OCI-LY3 (cell line): ENCODE measurements at regions not wholly inside any gene's neighbourhood (a gene's known extent, or its start where the extent isn't known, plus 50 kb on each side); places are given as distances from the start of the nearest gene placed in this dataset.

Experiments used
- H2AFZ ChIP-seq: fragments of 200-600, 300-600 bp; shearing (Covaris generic); 2 replicates; pipeline ENCODE4 v1.6.0; 2014; ENCODE audit warnings: antibody characterized with exemption, low read depth, low read length
- H3K27ac ChIP-seq: fragments of 200-600, 300-600 bp; sonication (generic); 2 replicates; pipeline ENCODE4 v1.5.1; 2014; ENCODE audit warnings: mild to moderate bottlenecking, low read length, moderate library complexity, mixed read lengths
- H3K27me3 ChIP-seq: fragments of 200-600, 300-600 bp; sonication (generic); 2 replicates; pipeline ENCODE4 v1.6.1; 2014; ENCODE audit warnings: low read depth, low read length, mixed read lengths
- H3K36me3 ChIP-seq: fragments of 200-600, 300-600 bp; sonication (generic); replicated peaks from 2 replicates; pipeline ENCODE3; 2014; ENCODE audit warnings: low read depth, low read length, mixed read lengths
- H3K4me1 ChIP-seq: fragments of 300-600, 200-600 bp; sonication (generic); 2 replicates; pipeline ENCODE4 v1.6.1; 2014; ENCODE audit warnings: low read length, mixed read lengths
- H3K4me2 ChIP-seq: fragments of 200-600, 300-600 bp; sonication (generic); 2 replicates; pipeline ENCODE4 v1.6.1; 2014; ENCODE audit warnings: low read length, mixed read lengths
- H3K4me3 ChIP-seq: fragments of 300-600, 200-600 bp; sonication (generic); 2 replicates; pipeline ENCODE4 v1.5.1; 2014; ENCODE audit warnings: antibody characterized with exemption, mild to moderate bottlenecking, low read length, moderate library complexity
- H3K79me2 ChIP-seq: fragments of 300-600, 200-600 bp; shearing (Covaris generic); 2 replicates; pipeline ENCODE4 v1.6.1; 2014; ENCODE audit warnings: mild to moderate bottlenecking, low read length, mixed read lengths
- H3K9ac ChIP-seq: fragments of 300-600, 200-600 bp; shearing (Covaris generic); 2 replicates; pipeline ENCODE4 v1.6.0; 2014; ENCODE audit warnings: mild to moderate bottlenecking, low read length, moderate library complexity
- H3K9me3 ChIP-seq: fragments of 200-600, 300-600 bp; shearing (Covaris generic); 2 replicates; pipeline ENCODE4 v1.6.1; 2014; ENCODE audit warnings: low read length, mixed read lengths; ENCODE audit not compliant: insufficient read depth
- H4K20me1 ChIP-seq: fragments of 200-600, 300-600 bp; sonication (generic); 2 replicates; pipeline ENCODE4 v1.6.1; 2016; ENCODE audit warnings: low read length, mixed read lengths; ENCODE audit not compliant: insufficient read depth
- EZH2phosphoT487 ChIP-seq: fragments of 200-600 bp; shearing (Covaris generic); IDR thresholded peaks from 2 replicates; pipeline ENCODE4 v1.6.1; 2018; ENCODE audit warnings: antibody characterized with exemption, mixed run types, low read depth
- TF ChIP-seq, protein P1 (sequence below): fragments of 200-600, 300-600 bp; sonication (generic); IDR thresholded peaks from 2 replicates; pipeline ENCODE4 v1.5.1; 2014; ENCODE audit warnings: antibody characterized with exemption, low read length, low read depth

DNA sequence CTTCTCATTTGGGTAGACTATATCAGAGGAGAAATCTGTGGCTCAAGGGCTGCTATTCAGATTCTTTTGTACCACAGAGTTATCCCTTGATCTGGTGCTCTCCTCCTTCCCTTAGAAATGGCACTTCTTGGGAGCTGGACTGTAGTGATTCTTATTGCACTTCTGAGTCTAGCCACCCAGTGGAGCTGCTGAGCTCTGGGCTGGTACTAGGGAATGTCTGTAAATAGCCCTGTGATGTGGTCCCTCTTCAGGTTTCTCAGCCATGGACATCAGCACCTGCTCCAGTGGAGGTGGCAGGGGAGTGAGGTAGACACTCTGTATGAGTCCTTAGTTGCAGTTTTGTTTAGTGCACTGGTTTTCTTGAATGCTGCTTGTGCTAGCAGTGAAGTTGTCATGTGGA lies 1292.6 kb downstream of the SI start:
- H3K4me2 ChIP-seq = no peak overlapping the region
- TF ChIP-seq EZH2phosphoT487 = no peak
- TF ChIP-seq, protein P1, sequence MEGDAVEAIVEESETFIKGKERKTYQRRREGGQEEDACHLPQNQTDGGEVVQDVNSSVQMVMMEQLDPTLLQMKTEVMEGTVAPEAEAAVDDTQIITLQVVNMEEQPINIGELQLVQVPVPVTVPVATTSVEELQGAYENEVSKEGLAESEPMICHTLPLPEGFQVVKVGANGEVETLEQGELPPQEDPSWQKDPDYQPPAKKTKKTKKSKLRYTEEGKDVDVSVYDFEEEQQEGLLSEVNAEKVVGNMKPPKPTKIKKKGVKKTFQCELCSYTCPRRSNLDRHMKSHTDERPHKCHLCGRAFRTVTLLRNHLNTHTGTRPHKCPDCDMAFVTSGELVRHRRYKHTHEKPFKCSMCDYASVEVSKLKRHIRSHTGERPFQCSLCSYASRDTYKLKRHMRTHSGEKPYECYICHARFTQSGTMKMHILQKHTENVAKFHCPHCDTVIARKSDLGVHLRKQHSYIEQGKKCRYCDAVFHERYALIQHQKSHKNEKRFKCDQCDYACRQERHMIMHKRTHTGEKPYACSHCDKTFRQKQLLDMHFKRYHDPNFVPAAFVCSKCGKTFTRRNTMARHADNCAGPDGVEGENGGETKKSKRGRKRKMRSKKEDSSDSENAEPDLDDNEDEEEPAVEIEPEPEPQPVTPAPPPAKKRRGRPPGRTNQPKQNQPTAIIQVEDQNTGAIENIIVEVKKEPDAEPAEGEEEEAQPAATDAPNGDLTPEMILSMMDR = peak; percentile 53
- H4K20me1 ChIP-seq = no peaks in the 10 kb centered on the region
- no peak overlapping the region for H3K9ac ChIP-seq
- H3K27ac ChIP-seq = no peak overlapping the region
- H2AFZ ChIP-seq = peak overlapping the region; percentile 1; the same call in 1 of the 2 replicates
- no peaks in the 10 kb centered on the region for H3K36me3 ChIP-seq
- no peaks in the 10 kb centered on the region for H3K4me1 ChIP-seq
- no peaks in the 10 kb centered on the region for H3K79me2 ChIP-seq
- H3K4me3 ChIP-seq = no peak overlapping the region
- H3K27me3 ChIP-seq = no peaks in the 10 kb centered on the region
- no peaks in the 10 kb centered on the region for H3K9me3 ChIP-seq

DNA sequence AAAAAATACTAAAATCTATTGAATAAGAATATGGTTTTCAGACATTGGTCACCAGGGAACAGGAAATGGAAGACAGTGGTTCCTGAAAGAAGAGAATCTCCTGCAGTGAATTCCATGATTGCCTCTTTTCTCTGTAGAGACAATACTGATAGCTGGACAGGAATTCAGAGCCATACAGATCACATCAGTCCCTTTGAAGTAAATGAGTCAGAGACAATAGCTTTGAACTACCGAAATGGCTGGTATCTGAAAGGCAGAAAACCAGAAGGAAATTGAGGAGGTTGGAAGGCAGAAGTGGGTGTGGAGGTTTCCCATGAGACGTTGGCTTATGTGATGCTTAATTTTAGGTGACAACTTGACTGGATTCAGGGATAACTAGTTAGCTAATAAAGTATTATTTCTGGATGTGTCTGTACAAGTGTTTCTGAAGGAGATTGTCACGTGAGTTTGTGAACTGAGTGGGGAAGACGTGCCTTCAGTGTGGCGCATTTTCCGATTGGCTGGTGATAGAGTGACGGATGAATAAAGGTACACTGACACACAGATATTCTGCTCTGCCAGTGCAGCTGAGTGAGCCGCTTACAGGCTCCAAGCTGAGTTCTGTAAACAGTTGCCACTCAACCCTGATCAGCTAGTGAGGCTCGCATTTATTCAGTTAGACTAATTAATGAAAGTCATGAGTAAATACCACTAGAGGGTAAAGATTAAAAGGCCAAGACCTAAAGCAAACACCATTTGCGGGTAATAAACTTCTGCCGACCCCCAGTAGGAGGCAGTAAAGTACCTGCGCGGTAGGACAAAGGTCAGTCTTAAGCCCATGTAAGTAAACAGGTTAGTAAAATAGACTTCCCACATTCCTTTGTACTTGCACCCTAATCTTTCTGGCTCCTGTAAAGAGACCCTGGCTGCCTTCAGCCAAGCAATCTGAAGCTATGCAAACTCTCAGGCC lies 1298.6 kb downstream of the SI start:
- Histone ChIP-seq H2AFZ (no peak overlapping the region), H3K9ac (no peak overlapping the region), H3K79me2 (no peaks in the 10 kb centered on the region), H3K4me1 (no peaks in the 10 kb centered on the region), H3K27ac (no peak overlapping the region), H3K4me2 (no peak overlapping the region), H3K36me3 (no peaks in the 10 kb centered on the region), H3K9me3 (no peaks in the 10 kb centered on the region), H3K27me3 (no peaks in the 10 kb centered on the region), H4K20me1 (no peaks in the 10 kb centered on the region), H3K4me3 (no peak overlapping the region)
- no peak for TF ChIP-seq EZH2phosphoT487
- TF ChIP-seq, protein P1 = peak; percentile 18

DNA sequence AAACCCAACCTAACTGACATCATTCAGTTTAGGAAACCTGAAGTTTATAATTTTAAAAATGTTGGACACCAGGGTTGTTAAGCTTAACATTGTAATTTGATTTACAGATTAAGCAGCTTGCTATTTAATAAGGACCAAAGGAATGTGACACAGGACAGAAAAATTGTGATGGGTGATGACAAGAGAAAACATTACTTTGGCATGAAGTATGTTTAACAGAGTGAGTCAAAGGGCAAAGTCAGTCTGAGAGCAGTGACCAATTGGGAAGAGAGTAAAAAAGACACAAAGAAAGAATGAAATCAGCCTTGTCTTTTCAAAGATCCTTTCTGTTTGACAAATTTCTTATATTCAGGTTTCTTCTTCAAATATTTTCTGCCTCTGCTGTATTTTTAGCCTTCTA lies 1301.6 kb downstream of the SI start:
- H3K36me3 ChIP-seq = no peaks in the 10 kb centered on the region
- H3K4me2 ChIP-seq = no peak overlapping the region
- no peak overlapping the region for H2AFZ ChIP-seq
- no peaks in the 10 kb centered on the region for H3K79me2 ChIP-seq
- no peaks in the 10 kb centered on the region for H4K20me1 ChIP-seq
- H3K9ac ChIP-seq = no peak overlapping the region
- H3K27me3 ChIP-seq = no peaks in the 10 kb centered on the region
- no peak for TF ChIP-seq EZH2phosphoT487
- TF ChIP-seq, protein P1 = no peak
- H3K4me1 ChIP-seq = no peaks in the 10 kb centered on the region
- H3K27ac ChIP-seq = no peak overlapping the region
- H3K4me3 ChIP-seq = no peak overlapping the region
- H3K9me3 ChIP-seq = no peaks in the 10 kb centered on the region

DNA sequence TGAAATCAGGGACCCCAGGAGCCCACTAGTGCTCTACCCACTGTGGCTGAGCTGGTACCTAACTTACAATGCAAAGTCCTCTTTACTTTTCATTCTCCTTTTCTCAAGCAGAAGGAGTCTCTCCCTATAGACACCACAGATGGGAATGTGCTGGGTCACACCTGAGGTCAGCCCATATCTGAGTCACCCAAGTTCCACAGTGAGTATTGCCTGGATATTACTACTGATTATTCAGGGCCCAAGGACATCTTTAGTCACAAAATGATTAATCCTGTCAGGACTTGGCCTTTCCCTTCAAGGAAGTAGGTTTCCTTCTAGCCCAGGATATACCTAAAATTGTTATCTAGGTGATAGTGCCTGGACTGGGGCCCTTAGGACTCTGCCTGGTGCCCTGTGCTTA lies 1305.2 kb downstream of the SI start:
- TF ChIP-seq EZH2phosphoT487 = no peak
- TF ChIP-seq, protein P1 = no peak

More for the DNA sequence above, 1305.2 kb downstream of the SI start:
- Histone ChIP-seq H3K4me1 (peaks cover 4% of the 10 kb centered on the region), H3K9me3 (no peaks in the 10 kb centered on the region), H3K27ac (no peak overlapping the region), H3K36me3 (no peaks in the 10 kb centered on the region), H3K27me3 (no peaks in the 10 kb centered on the region), H4K20me1 (no peaks in the 10 kb centered on the region), H2AFZ (no peak overlapping the region), H3K4me3 (no peak overlapping the region), H3K9ac (no peak overlapping the region), H3K4me2 (no peak overlapping the region), H3K79me2 (no peaks in the 10 kb centered on the region)
